Mucosa of stomach (tissue), 1 donor: ENCODE measurements at regions not wholly inside any gene's neighbourhood (a gene's known extent, or its start where the extent isn't known, plus 50 kb on each side); places are given as distances from the start of the nearest gene placed in this dataset.
A peak's percentile ranks its signal among the peaks of the same experiment; 100 is the strongest.

Experiments
- H3K27me3 ChIP-seq: one replicate; pipeline ENCODE4 v1.7.0; 2013; ENCODE audit warnings: mild to moderate bottlenecking, low read length; ENCODE audit not compliant: control insufficient read depth, insufficient read depth
- H3K36me3 ChIP-seq: one replicate; pipeline ENCODE4 v1.7.0; 2013; ENCODE audit warnings: low read length; ENCODE audit not compliant: control insufficient read depth, insufficient read depth
- H3K4me1 ChIP-seq: one replicate; pipeline ENCODE4 v1.7.0; 2013; ENCODE audit warnings: mild to moderate bottlenecking, low read length; ENCODE audit not compliant: control insufficient read depth, insufficient read depth
- H3K4me3 ChIP-seq: one replicate; pipeline ENCODE4 v1.7.0; 2013; ENCODE audit warnings: low read length
- H3K9ac ChIP-seq: one replicate; pipeline ENCODE4 v1.7.0; 2013; ENCODE audit warnings: mild to moderate bottlenecking, low read length, moderate library complexity
- H3K9me3 ChIP-seq: one replicate; pipeline ENCODE4 v1.7.0; 2013; ENCODE audit warnings: mild to moderate bottlenecking, low read length, moderate library complexity; ENCODE audit not compliant: control insufficient read depth
- donor health status: Pancreatic carcinoma.

GRCh38 chr10:22875581-22875980 lies 52.3 kb upstream of the ARMC3 start:
- Histone ChIP-seq H3K27me3 (no peaks in the 10 kb centered on the region), H3K36me3 (no peaks in the 10 kb centered on the region), H3K9ac (no peak overlapping the region), H3K9me3 (no peaks in the 10 kb centered on the region), H3K4me3 (no peak overlapping the region), H3K4me1 (no peaks in the 10 kb centered on the region)

- Histone ChIP-seq H3K9me3 (no peaks in the 10 kb centered on the region), H3K4me3 (no peak overlapping the region), H3K9ac (no peak overlapping the region), H3K27me3 (no peaks in the 10 kb centered on the region), H3K36me3 (no peaks in the 10 kb centered on the region), H3K4me1 (no peaks in the 10 kb centered on the region)
Observed at GRCh38 chr10:22874189-22874854, 53.5 kb upstream of the ARMC3 start.

- Histone ChIP-seq H3K36me3 (no peaks in the 10 kb centered on the region), H3K9me3 (no peaks in the 10 kb centered on the region), H3K4me1 (no peaks in the 10 kb centered on the region), H3K27me3 (no peaks in the 10 kb centered on the region), H3K4me3 (no peak overlapping the region), H3K9ac (no peak overlapping the region)
Observed at GRCh38 chr10:22856444-22857074, 71.3 kb upstream of the ARMC3 start.

DNA sequence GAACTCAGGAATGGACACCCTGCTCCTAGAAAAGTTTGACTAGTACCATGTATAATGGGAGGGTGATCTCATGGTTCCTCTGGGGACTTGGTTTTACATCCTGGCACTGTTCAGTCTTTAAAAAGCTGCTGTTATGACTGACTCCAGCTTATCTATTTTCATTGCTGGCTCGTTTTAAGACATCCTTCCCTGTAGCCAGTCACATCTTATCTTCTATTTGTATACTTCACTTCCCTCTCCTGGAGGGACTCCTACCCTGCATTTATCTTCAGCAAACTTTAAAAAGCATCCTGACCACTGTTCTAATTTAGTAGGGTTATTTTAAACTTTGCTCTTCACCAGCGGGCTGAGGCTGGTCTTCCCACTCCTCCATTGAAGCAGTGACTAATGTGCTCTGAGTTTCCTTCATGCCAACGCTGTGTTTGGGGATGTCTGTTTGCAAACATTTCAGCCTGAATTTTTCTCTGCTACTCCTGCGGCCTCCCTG lies 72.9 kb upstream of the ARMC3 start:
- Histone ChIP-seq H3K4me1 (peaks cover 2% of the 10 kb centered on the region), H3K27me3 (no peaks in the 10 kb centered on the region), H3K9me3 (no peaks in the 10 kb centered on the region), H3K9ac (no peak overlapping the region), H3K36me3 (no peaks in the 10 kb centered on the region), H3K4me3 (no peak overlapping the region)

- Histone ChIP-seq H3K27me3 (no peaks in the 10 kb centered on the region), H3K9ac (no peak overlapping the region), H3K36me3 (no peaks in the 10 kb centered on the region), H3K4me1 (peaks cover 12% of the 10 kb centered on the region), H3K4me3 (no peak overlapping the region), H3K9me3 (no peaks in the 10 kb centered on the region)
Observed at GRCh38 chr10:22853906-22854447, 73.9 kb upstream of the ARMC3 start.

- Histone ChIP-seq H3K4me1 (peaks cover 13% of the 10 kb centered on the region), H3K36me3 (no peaks in the 10 kb centered on the region), H3K9me3 (no peaks in the 10 kb centered on the region), H3K27me3 (no peaks in the 10 kb centered on the region), H3K4me3 (no peak overlapping the region), H3K9ac (no peak overlapping the region)
Observed at GRCh38 chr10:22852712-22853353, 75.0 kb upstream of the ARMC3 start.

- no peak overlapping the region for H3K4me3 ChIP-seq
- peaks cover 13% of the 10 kb centered on the region for H3K4me1 ChIP-seq
- no peaks in the 10 kb centered on the region for H3K36me3 ChIP-seq
- H3K27me3 ChIP-seq = no peaks in the 10 kb centered on the region
- H3K9ac ChIP-seq = no peak overlapping the region
- no peaks in the 10 kb centered on the region for H3K9me3 ChIP-seq
Observed at GRCh38 chr10:22851865-22852239, 76.0 kb upstream of the ARMC3 start.

GRCh38 chr10:22850541-22850940 lies 77.3 kb upstream of the ARMC3 start:
- H3K4me3 ChIP-seq = no peak overlapping the region
- peaks cover 13% of the 10 kb centered on the region for H3K4me1 ChIP-seq
- H3K36me3 ChIP-seq = no peaks in the 10 kb centered on the region
- no peaks in the 10 kb centered on the region for H3K27me3 ChIP-seq
- no peaks in the 10 kb centered on the region for H3K9me3 ChIP-seq
- no peak overlapping the region for H3K9ac ChIP-seq

DNA sequence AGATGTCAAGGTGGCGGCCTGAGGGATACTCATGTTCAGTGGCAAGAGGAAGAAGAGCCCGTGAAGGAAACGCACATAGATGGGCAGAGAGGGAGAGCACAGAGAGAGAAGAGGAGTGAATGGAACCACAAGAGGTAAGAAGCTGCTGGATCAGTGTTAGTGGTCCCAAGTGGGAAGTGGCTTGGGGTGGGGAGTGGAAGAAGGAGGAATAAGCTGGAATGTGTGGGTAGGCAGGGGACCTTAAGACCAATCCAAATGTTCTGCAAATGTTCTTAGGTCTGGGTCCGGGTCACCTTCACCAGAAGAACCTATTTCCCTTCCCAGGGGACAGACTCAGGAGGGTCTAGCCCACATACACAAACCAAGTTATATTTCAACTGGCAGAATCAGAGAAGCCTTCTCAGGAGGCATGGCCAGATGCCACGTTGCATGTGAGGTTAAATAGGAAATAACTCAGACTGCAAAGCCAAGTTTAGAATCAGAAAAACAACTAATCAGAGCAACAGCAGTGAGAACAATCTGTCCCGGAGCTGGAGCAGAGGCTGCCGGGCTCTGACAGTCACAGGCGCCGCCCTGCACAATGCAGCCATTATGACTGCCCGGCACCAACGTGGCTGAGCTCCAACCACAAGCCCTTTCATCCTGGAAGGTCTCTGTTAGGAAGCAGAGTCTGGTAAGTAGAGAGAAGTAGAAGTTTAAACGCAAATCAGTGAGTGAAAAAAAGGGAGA lies 78.6 kb upstream of the ARMC3 start:
- Histone ChIP-seq H3K27me3 (no peaks in the 10 kb centered on the region), H3K9ac (peak overlapping the region; percentile 0), H3K4me1 (peaks cover 13% of the 10 kb centered on the region), H3K9me3 (no peaks in the 10 kb centered on the region), H3K36me3 (no peaks in the 10 kb centered on the region), H3K4me3 (no peak overlapping the region)

- Histone ChIP-seq H3K27me3 (no peaks in the 10 kb centered on the region), H3K4me3 (no peak overlapping the region), H3K36me3 (no peaks in the 10 kb centered on the region), H3K4me1 (peaks cover 13% of the 10 kb centered on the region), H3K9me3 (no peaks in the 10 kb centered on the region), H3K9ac (no peak overlapping the region)
Observed at GRCh38 chr10:22848509-22848908, 79.3 kb upstream of the ARMC3 start.

GRCh38 chr10:22846294-22846693 lies 81.6 kb upstream of the ARMC3 start:
- Histone ChIP-seq H3K9ac (no peak overlapping the region), H3K36me3 (no peaks in the 10 kb centered on the region), H3K27me3 (no peaks in the 10 kb centered on the region), H3K4me3 (no peak overlapping the region), H3K4me1 (peaks cover 13% of the 10 kb centered on the region), H3K9me3 (no peaks in the 10 kb centered on the region)

- Histone ChIP-seq H3K36me3 (no peaks in the 10 kb centered on the region), H3K4me3 (no peak overlapping the region), H3K4me1 (no peaks in the 10 kb centered on the region), H3K9me3 (no peaks in the 10 kb centered on the region), H3K9ac (no peak overlapping the region), H3K27me3 (no peaks in the 10 kb centered on the region)
Observed at GRCh38 chr10:22839639-22840038, 88.2 kb upstream of the ARMC3 start.
